HG02938 (cell line): ENCODE measurements at regions not wholly inside any gene's neighbourhood (a gene's known extent, or its start where the extent isn't known, plus 50 kb on each side); places are given as distances from the start of the nearest gene placed in this dataset.
"Not testable (repeated sequence)": the region's sequence is repeated elsewhere in the genome, so short reads cannot be mapped to it uniquely, and the experiment has no call there.

Experiments used
- ATAC-seq: cut with Tn5 transposase; IDR thresholded peaks from one replicate; pipeline ENCODE4 v1.9.1; 2021; ENCODE audit warnings: mild to moderate bottlenecking, moderate library complexity; ENCODE audit not compliant: unreplicated experiment

GRCh38 chr1:117702654-117703053 lies 96.8 kb downstream of the TENT5C start:
- ATAC-seq: no peak

GRCh38 chr1:117707371-117707770 lies 101.5 kb downstream of the TENT5C start:
- ATAC-seq: no peak

GRCh38 chr1:117708323-117709248 lies 102.7 kb downstream of the TENT5C start:
- no peak for ATAC-seq

- no peak for ATAC-seq
These were observed 103.4 kb downstream of the TENT5C start for GRCh38 chr1:117709249-117709691.

GRCh38 chr1:117710710-117711109 lies 104.9 kb downstream of the TENT5C start:
- no peak for ATAC-seq

GRCh38 chr1:117712621-117713020 lies 106.8 kb downstream of the TENT5C start:
- no peak for ATAC-seq

GRCh38 chr1:117714546-117714945 lies 108.7 kb downstream of the TENT5C start:
- no peak for ATAC-seq

GRCh38 chr1:117716030-117716429 lies 110.2 kb downstream of the TENT5C start:
- ATAC-seq: not testable (repeated sequence)

- not testable (repeated sequence) for ATAC-seq
These were observed 112.1 kb downstream of the TENT5C start for GRCh38 chr1:117717980-117718379.

- not testable (repeated sequence) for ATAC-seq
These were observed 112.7 kb downstream of the TENT5C start for GRCh38 chr1:117718596-117718995.

- ATAC-seq: no peak
These were observed 113.2 kb downstream of the TENT5C start for GRCh38 chr1:117719004-117719403.

GRCh38 chr1:117732065-117732797 lies 126.4 kb downstream of the TENT5C start:
- ATAC-seq: no peak

- no peak for ATAC-seq
These were observed 127.1 kb downstream of the TENT5C start for GRCh38 chr1:117732956-117733355.

- ATAC-seq: no peak
These were observed 128.6 kb downstream of the TENT5C start for GRCh38 chr1:117734403-117734802.

GRCh38 chr1:117735045-117735992 lies 129.5 kb downstream of the TENT5C start:
- ATAC-seq: no peak

GRCh38 chr1:117739504-117739903 lies 133.7 kb downstream of the TENT5C start:
- no peak for ATAC-seq

GRCh38 chr1:117740496-117740895 lies 134.6 kb downstream of the TENT5C start:
- ATAC-seq: no peak

GRCh38 chr1:117746565-117746964 lies 140.7 kb downstream of the TENT5C start:
- ATAC-seq: not testable (repeated sequence)

- ATAC-seq: no peak
These were observed 141.8 kb downstream of the TENT5C start for GRCh38 chr1:117747605-117748004.

GRCh38 chr1:117751321-117751720 lies 145.5 kb downstream of the TENT5C start:
- ATAC-seq: no peak

- ATAC-seq: no peak
These were observed 146.8 kb downstream of the TENT5C start for GRCh38 chr1:117752661-117753060.
